Stimulated activated CD8-positive, alpha-beta memory T cell treated with anti-CD3 and anti-CD28 coated beads, Interleukin-15, amount 100 ng/mL, for 24 hours (primary cell): ENCODE measurements at regions not wholly inside any gene's neighbourhood (a gene's known extent, or its start where the extent isn't known, plus 50 kb on each side); places are given as distances from the start of the nearest gene placed in this dataset.

Experiments
- DNase-seq: peaks from one replicate; pipeline ENCODE4 v3.0.0-alpha.2; 2020; ENCODE audit warnings: low read depth

- DNase-seq: no peak
Observed at GRCh38 chr16:85362443-85362842, 250.2 kb upstream of the CIBAR2 start.

DNA sequence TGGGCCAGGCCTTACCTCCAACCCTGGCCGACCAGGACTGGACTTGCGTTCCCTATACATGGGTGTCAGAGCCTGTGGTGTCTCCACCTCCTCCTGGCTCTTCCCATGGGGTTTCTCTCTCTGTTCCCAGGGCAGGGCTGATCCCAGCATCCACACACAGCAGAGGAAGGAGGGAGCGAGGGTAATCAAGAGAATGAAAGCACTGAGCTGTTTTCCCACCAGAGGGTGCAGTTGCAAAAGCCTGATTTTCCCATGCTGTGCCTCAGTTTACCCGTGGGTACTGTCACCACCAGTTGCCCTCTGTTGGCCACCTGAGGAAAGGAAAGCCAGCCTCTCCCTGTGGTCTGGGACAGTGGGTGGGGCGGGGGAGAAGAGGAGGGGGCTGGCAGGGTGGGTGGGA lies 249.7 kb upstream of the GSE1 start:
- DNase-seq: no peak

- no peak for DNase-seq
Observed at GRCh38 chr16:85363881-85364280, 249.2 kb upstream of the GSE1 start.

DNA sequence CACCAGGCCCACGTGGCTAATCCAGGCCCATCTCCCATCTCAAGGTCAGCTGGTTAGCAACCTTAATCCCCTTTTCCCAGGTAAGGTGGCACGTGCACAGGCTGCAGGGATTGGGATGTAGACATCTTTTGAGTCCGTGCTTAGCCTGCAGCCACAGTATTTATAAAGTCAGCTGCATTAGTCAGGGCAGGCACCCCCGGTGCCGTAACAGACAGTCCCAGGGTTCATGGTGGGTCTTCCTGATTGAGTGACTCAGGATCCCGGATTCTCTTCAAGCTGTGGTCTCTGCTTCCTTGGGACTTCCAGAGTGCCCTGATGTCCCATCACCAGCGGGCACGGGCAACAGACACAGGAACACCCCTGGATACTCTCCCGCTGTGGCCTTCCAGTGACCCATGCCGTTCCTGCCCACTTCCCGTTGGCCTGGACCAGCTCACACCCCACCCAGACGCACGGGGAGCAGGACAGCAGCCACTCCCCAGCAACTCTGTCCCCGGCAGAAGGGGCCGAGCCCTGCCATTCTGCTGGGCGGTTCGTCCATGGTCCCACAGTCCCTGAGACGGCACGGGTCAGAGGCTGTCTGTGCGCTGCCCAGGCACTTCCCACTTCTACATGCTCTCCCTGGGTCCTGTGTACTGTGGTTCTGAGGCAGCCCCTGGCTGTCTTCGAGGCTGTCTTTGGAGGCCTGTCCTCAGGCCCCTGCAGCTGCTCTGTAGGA lies 248.6 kb upstream of the GSE1 start:
- DNase-seq: no peak

- no peak for DNase-seq
Observed at GRCh38 chr16:85365120-85365519, 248.0 kb upstream of the GSE1 start.

DNA sequence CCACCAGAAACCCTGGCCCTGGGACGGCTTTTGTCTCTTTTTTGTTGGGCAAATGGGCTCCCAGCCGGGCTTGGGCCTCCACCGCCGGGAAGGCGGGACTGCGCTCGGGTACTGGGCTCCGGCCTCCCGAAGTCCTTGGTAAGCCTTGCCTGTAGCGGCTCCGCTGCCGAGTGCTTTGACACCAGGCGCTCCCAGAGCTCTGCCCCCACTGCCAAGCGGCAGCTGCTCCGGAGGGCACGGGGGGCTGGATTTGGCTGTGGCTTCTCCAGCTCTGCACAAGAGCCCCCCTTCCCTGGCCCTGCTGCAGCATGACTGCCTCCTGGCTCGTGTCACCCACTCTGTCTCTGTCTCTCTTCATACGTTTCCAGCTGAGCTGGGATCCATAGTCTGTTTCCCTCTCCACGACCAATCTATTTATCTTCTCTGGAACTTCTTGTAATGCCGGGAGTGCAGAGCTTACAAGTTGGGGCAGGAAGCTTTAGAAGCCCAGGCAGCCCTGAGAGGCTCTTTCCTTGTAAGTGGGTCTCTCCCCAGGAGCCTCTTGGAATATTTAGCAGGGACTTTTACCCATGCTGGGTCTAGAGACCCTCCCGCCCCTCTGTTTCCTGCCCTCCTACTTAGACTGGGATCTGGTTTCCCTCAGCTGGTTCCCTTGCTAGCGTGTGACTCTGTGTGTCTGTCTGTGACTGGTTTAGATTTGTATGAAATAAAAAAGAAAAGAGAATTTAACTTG lies 246.9 kb upstream of the GSE1 start:
- DNase-seq: no peak

GRCh38 chr16:85367485-85367884 lies 245.6 kb upstream of the GSE1 start:
- DNase-seq: no peak

- DNase-seq: no peak
Observed at GRCh38 chr16:85369060-85369459, 244.1 kb upstream of the GSE1 start.

- DNase-seq: peak; percentile 14
Observed at GRCh38 chr16:85369741-85370528, 243.2 kb upstream of the GSE1 start.

GRCh38 chr16:85370543-85370880 lies 242.6 kb upstream of the GSE1 start:
- no peak for DNase-seq

- DNase-seq: no peak
Observed at GRCh38 chr16:85370881-85371651, 242.1 kb upstream of the GSE1 start.

DNA sequence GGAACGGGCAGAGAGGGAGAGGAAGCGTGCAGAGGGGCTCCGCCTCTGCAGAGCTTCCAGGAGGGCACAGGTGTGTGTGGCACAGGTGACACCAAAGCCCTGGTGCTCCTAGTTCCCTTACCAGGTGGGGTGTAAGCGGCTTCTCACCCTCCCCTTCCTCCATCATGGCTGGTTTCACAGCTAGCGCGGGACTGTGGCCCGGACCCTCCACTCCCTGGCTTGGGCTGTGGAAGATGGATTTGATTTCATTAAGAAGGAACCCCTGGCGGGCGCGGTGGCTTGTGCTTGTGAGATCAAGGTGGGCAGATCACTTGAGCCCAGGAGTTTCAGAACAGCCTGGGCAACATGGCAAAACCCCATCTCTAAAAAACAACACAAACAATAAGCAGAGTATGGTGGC lies 241.2 kb upstream of the GSE1 start:
- DNase-seq: no peak

- no peak for DNase-seq
Observed at GRCh38 chr16:85372627-85373372, 240.3 kb upstream of the GSE1 start.

DNA sequence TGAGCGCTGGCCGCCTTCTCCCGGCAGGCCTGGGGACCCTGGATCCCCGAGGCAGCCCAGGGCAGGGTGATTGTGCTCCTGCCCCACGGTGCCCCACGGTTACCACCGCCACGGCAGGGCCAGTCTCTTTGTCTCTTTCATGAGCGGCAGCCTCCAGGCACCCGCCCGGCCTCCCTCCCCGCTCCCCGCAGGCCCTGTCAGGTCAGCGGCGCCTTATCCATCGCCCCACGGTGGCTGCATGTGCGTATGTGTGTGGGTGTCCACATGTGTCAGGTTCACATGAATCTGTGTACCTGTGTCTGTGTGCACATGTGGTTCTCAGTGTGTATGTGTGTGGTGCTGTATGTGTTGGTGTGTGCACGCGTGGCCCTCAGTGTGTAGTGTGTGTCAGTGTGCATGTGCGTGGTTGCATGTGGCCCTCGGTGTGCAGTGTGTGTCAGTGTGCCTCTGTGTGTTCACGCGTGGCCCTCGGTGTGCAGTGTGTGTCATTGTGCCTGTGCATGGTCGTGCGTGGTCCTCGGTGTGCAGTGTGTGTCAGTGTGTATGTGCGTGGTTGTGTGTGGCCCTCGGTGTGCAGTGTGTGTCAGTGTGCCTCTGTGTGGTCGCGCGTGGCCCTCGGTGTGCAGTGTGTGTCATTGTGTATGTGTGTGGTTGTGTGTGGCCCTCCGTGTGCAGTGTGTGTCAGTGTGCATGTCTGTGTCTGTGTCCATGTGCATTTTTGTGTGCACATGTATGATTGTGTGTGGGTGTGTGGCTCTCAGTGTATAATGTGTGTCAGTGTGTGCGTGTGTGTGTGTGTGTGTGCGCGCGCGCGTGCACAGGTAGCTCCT lies 239.2 kb upstream of the GSE1 start:
- no peak for DNase-seq

DNA sequence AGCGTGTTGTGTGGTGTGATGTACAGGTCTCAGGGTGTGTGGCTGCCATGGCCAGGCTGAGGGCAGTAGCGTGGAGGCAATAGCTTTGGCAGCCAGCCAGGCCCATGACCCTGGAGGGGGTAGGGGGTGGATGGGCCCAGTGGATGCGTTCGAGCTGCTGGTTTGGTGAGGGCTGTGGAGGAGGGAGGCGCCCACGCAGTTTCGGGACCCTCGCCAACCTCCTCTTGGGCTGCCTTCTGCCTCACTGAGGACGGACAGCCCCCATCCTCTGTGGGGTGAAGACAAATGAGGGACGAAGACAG lies 238.6 kb upstream of the GSE1 start:
- no peak for DNase-seq

DNA sequence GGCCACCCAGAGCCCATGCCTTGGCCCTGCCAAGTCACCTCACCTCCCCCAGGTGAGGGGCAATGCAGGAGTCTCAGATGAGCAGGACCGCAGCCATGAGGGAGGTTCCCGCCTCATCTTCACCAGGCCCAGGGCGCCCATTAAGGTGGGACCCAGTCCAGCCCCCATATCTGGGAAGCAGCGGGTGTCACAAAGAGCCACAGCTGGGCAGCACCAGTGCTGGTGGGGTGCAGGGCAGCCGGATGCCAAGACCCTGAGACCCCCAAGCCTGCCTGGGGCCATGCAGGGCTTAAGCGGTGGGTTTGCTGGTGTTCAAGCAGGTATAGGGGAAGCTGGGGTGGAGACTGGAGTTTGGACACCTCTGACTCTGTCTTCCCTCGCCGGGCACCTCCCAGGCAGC lies 237.8 kb upstream of the GSE1 start:
- no peak for DNase-seq

GRCh38 chr16:85376292-85377095 lies 236.6 kb upstream of the GSE1 start:
- no peak for DNase-seq

DNA sequence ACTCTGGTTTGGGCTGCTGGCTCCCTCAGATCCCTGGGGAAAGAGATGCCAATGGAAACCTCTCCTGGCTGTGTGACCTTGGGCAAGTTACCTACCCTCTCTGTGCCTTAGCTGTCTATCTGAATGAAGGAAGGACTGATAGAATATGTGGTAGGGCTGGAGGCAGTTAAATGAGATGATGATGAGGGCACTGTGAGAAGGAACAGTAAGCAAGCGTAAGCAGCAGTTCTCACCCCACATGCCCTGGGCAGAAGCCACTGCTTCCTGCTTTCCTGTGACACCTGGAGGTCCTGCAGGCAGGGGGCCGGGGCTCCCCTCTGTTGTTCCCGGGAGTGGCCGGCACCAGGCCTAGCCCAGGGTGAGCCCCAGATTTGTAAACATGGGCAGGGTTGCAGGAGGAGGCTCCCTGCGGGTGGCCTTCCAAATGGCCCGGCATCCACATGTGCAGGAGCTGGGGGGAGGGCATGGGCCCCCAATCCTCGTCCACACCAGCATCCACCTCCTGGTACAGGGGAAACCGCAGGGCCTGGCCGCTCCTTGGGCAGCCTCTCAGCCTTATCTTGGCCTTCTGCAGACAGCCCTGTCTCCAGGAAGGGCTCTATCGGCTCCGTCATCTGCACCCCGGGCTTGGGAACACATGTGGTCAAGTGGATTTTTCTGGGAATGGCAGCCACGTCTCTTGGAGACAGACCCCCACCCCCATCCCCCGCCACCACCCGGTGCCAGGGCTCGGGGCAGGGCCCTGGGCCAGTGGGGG lies 235.6 kb upstream of the GSE1 start:
- DNase-seq: no peak
